ENCODE measurements at regions not wholly inside any gene's neighbourhood (a gene's known extent, or its start where the extent isn't known, plus 50 kb on each side); places are given as distances from the start of the nearest gene placed in this dataset.

DNA sequence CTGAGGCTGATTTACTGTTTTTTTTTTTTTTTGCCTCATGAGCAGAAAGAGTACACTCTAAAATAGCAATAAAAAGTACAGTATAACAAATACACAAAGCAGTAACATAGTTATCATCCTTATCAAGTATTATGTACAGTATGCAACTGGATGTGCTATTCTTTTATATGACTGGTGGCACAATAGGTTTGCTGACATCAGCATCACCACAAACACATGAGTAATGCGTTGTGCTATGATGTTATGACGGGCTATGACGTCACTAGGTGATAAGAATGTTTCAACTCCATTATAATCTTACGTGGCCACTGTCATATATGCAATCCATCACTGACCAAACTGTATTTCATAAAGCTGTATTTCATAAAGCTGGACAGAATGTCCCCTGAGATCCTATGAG is 189.2 kb upstream of the GLI3 start:
- Histone ChIP-seq H3F3A (replicated peaks; ENCODE audit: insufficient read depth) (no peaks in the 10 kb centered on the region), H3K9me3 (no peaks in the 10 kb centered on the region), H4K20me1 (ENCODE audit: insufficient read depth) (no peaks in the 10 kb centered on the region), H3K4me1 (ENCODE audit: control insufficient read depth in 1 of 2, insufficient read depth in 2 of 2, low read depth in 1 of 2, low read length in 1 of 2) (no peaks in the 10 kb centered on the region), H3K9me2 (no peaks in the 10 kb centered on the region), H3K79me2 (ENCODE audit: insufficient read depth) (no peaks in the 10 kb centered on the region), H3K27ac (ENCODE audit: low read depth in 2 of 2, low read length in 1 of 2) (no peak overlapping the region), H3K9ac (no peak overlapping the region), H3K27me3 (ENCODE audit: insufficient read depth) (peaks cover 8% of the 10 kb centered on the region), H2AFZ (ENCODE audit: low read depth) (no peak overlapping the region), H3K36me3 (replicated peaks in 1 of 2; ENCODE audit: control insufficient read depth in 1 of 2, insufficient read depth in 2 of 2, low read length in 1 of 2) (no peaks in the 10 kb centered on the region), H3K4me2 (no peak overlapping the region), H3K4me3 (ENCODE audit: low read depth in 2 of 2, low read length in 1 of 2) (no peak overlapping the region)
- CTCF ChIA-PET: no interaction called here
- POLR2A ChIA-PET: no interaction called here
- TF ChIP-seq MEF2A (IDR thresholded peaks at IDR 0.05; ENCODE audit: borderline replicate concordance, low read depth) (no peak), GATA2 (CRISPR knock-in tag; IDR thresholded peaks at IDR 0.05) (no peak), FOXM1 (IDR thresholded peaks at IDR 0.05; ENCODE audit: low read depth) (no peak), POLR2AphosphoS5 (IDR thresholded peaks at IDR 0.05; ENCODE audit: low read depth, low read length) (no peak), EP300 (IDR thresholded peaks at IDR 0.05; ENCODE audit: borderline replicate concordance in 1 of 2, low read depth in 1 of 2, low read length in 1 of 2) (no peak), SIN3A (IDR thresholded peaks at IDR 0.05; ENCODE audit: borderline replicate concordance, low read depth, low read length) (no peak), SMC3 (IDR thresholded peaks at IDR 0.05; ENCODE audit: low read depth, low read length) (no peak), GABPA (IDR thresholded peaks at IDR 0.05; ENCODE audit: low read depth) (no peak)
- TF ChIP-seq, protein P1, sequence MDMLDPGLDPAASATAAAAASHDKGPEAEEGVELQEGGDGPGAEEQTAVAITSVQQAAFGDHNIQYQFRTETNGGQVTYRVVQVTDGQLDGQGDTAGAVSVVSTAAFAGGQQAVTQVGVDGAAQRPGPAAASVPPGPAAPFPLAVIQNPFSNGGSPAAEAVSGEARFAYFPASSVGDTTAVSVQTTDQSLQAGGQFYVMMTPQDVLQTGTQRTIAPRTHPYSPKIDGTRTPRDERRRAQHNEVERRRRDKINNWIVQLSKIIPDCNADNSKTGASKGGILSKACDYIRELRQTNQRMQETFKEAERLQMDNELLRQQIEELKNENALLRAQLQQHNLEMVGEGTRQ (IDR thresholded peaks at IDR 0.05; ENCODE audit: borderline replicate concordance, low read depth, low read length): no peak
- no peak for DNase-seq
- WGBS (ENCODE audit: low lambda C conversion rate): 7% methylated on average over 4 of the region's 4 CpGs

DNA sequence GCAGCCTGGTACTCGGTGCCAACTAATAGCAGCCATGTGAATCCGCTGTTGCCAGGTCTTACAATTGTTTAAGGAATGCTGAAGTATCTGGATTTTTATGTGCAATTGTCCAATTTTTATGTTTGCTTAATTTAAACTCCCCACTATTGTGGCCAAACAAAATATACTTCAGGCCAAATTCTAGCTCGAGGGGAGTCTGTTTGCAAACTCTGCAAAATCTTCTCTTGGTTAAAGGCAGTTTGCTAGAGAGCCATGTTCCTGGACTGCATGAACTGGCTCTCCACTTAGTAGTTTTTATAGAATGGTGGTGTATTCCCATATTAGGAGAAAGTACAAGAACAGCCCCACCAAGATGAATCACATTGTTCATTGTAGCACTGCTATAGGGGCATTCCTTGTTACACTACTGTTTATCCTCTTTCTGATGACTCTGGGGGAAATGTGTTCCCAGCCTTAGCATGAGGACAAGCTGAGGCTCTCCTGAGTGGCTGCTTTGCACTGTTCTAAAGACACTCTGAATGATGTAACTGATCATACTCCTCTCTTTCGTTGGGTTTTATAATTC is 178.0 kb upstream of the GLI3 start:
- H3K27me3 ChIP-seq (ENCODE audit: insufficient read depth): peaks cover 1% of the 10 kb centered on the region; the same call in 1 of the 2 replicates
- no peak overlapping the region for H3K4me3 ChIP-seq (ENCODE audit: low read depth in 2 of 2, low read length in 1 of 2)
- H2AFZ ChIP-seq (ENCODE audit: low read depth): no peak overlapping the region
- TF ChIP-seq SMC3 (IDR thresholded peaks at IDR 0.05; ENCODE audit: low read depth, low read length) (no peak), YY1 (IDR thresholded peaks at IDR 0.05; ENCODE audit: low read depth) (no peak), RAD21 (IDR thresholded peaks at IDR 0.05; ENCODE audit: low read length) (no peak), NRF1 (IDR thresholded peaks at IDR 0.05; ENCODE audit: low read depth, low read length) (no peak), TEAD4 (IDR thresholded peaks at IDR 0.05; ENCODE audit: borderline replicate concordance, insufficient read depth) (no peak), SIN3A (IDR thresholded peaks at IDR 0.05; ENCODE audit: borderline replicate concordance, low read depth, low read length) (no peak), TCF12 (IDR thresholded peaks at IDR 0.05) (no peak)
- H3K9ac ChIP-seq: no peak overlapping the region
- H3K4me2 ChIP-seq: no peak overlapping the region
- ChIA-PET POLR2A (no interaction called here), CTCF (interaction anchor here (0.9 kb wide), 1 partner anchor 12 kb away, joined by 3 read pairs; no protein-coding TSS in a partner anchor)
- H3K4me1 ChIP-seq (ENCODE audit: control insufficient read depth in 1 of 2, insufficient read depth in 2 of 2, low read depth in 1 of 2, low read length in 1 of 2): no peaks in the 10 kb centered on the region
- H3K79me2 ChIP-seq (ENCODE audit: insufficient read depth): no peaks in the 10 kb centered on the region
- H3K36me3 ChIP-seq (replicated peaks in 1 of 2; ENCODE audit: control insufficient read depth in 1 of 2, insufficient read depth in 2 of 2, low read length in 1 of 2): no peaks in the 10 kb centered on the region
- no peaks in the 10 kb centered on the region for H3K9me3 ChIP-seq
- H3K9me2 ChIP-seq: no peaks in the 10 kb centered on the region
- H3K27ac ChIP-seq (ENCODE audit: low read depth in 2 of 2, low read length in 1 of 2): no peak overlapping the region
- no peaks in the 10 kb centered on the region for H4K20me1 ChIP-seq (ENCODE audit: insufficient read depth)
- H3F3A ChIP-seq (replicated peaks; ENCODE audit: insufficient read depth): no peaks in the 10 kb centered on the region
- under 1% methylated on average over 4 of the region's 4 CpGs for WGBS (ENCODE audit: low lambda C conversion rate)
- no peak for DNase-seq

Data from SK-N-SH (cell line).